ENCODE measurements at regions not wholly inside any gene's neighbourhood (a gene's known extent, or its start where the extent isn't known, plus 50 kb on each side); places are given as distances from the start of the nearest gene placed in this dataset.

- H3K4me3 ChIP-seq (ENCODE audit: low read depth, low read length), result no peak overlapping the region
- TF ChIP-seq CTCF (IDR thresholded peaks at IDR 0.05; ENCODE audit: low read depth, low read length, missing control alignments), result no peak
- DNase-seq (ENCODE audit: low read depth), result no peak
Observed at GRCh38 chr2:234305846-234306245, 191.0 kb downstream of the ARL4C start.

- no peak overlapping the region for H3K4me3 ChIP-seq (ENCODE audit: low read depth, low read length)
- no peak for DNase-seq (ENCODE audit: low read depth)
- no peak for TF ChIP-seq CTCF (IDR thresholded peaks at IDR 0.05; ENCODE audit: low read depth, low read length, missing control alignments)
Observed at GRCh38 chr2:234304950-234305349, 191.9 kb downstream of the ARL4C start.

GRCh38 chr2:234302664-234302991 lies 194.3 kb downstream of the ARL4C start:
- DNase-seq (ENCODE audit: low read depth), result no peak
- no peak for TF ChIP-seq CTCF (IDR thresholded peaks at IDR 0.05; ENCODE audit: low read depth, low read length, missing control alignments)
- no peak overlapping the region for H3K4me3 ChIP-seq (ENCODE audit: low read depth, low read length)

- no peak overlapping the region for H3K4me3 ChIP-seq (ENCODE audit: low read depth, low read length)
- no peak for TF ChIP-seq CTCF (IDR thresholded peaks at IDR 0.05; ENCODE audit: low read depth, low read length, missing control alignments)
Observed at GRCh38 chr2:234300932-234301823, 195.7 kb downstream of the ARL4C start.

DNA sequence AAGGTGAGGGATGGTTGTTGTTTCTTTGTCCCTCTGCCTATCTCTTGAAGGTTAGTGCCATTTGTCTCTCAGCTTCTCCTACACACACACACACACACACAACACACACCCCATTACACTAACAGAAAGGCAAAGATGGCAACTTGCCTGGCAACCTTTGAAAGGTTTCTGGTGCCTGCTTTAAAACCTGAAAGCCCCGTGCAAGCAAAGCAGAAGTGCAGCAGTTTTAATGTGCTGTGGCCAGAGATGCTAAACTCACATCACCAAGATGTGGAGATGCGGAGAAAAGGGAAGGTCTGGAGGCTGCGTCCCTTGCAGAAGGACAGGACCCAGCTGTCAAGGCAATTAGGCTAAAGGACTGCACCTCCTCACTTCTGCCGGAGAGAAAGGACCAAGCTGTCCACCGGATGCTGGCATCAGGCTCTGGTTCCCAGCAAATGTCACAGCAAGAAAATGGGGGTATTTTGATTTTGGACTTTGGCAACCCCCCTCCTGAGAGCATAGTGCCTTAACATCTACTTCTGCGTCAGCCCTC lies 196.4 kb downstream of the ARL4C start:
- TF ChIP-seq CTCF (IDR thresholded peaks at IDR 0.05; ENCODE audit: low read depth, low read length, missing control alignments), result no peak
- DNase-seq (ENCODE audit: low read depth), result no peak
- H3K4me3 ChIP-seq (ENCODE audit: low read depth, low read length), result no peak overlapping the region

More at GRCh38 chr2:234300932-234301823, 195.7 kb downstream of the ARL4C start:
- DNase-seq (ENCODE audit: low read depth), result no peak

- DNase-seq (ENCODE audit: low read depth), result no peak
- H3K4me3 ChIP-seq (ENCODE audit: low read depth, low read length), result no peak overlapping the region
- no peak for TF ChIP-seq CTCF (IDR thresholded peaks at IDR 0.05; ENCODE audit: low read depth, low read length, missing control alignments)
Observed at GRCh38 chr2:234298918-234299317, 198.0 kb downstream of the ARL4C start.

DNA sequence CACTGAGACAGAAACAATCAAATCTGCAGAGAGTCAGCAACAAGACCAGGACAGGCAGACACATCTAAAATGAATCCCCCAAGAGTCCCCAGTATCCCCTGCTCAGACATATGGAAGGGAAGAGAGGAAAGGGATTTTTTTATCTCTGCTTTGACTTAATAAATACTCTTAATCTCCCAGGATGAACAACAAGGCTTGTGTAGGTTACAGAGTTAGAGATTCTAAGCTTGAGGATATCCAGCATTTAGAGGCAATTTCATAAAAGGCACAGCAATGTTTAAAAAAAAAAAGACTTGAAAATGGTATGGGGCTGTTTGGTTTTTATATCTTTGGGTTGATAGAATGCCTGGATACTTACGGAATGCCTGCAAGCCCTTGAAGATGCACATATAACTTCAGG lies 199.9 kb downstream of the ARL4C start:
- no peak overlapping the region for H3K4me3 ChIP-seq (ENCODE audit: low read depth, low read length)
- no peak for TF ChIP-seq CTCF (IDR thresholded peaks at IDR 0.05; ENCODE audit: low read depth, low read length, missing control alignments)
- no peak for DNase-seq (ENCODE audit: low read depth)

Data from GM12864 (cell line).